ENCODE measurements at regions not wholly inside any gene's neighbourhood (a gene's known extent, or its start where the extent isn't known, plus 50 kb on each side); places are given as distances from the start of the nearest gene placed in this dataset.
"Not testable (repeated sequence)": the region's sequence is repeated elsewhere in the genome, so short reads cannot be mapped to it uniquely, and the experiment has no call there.

DNA sequence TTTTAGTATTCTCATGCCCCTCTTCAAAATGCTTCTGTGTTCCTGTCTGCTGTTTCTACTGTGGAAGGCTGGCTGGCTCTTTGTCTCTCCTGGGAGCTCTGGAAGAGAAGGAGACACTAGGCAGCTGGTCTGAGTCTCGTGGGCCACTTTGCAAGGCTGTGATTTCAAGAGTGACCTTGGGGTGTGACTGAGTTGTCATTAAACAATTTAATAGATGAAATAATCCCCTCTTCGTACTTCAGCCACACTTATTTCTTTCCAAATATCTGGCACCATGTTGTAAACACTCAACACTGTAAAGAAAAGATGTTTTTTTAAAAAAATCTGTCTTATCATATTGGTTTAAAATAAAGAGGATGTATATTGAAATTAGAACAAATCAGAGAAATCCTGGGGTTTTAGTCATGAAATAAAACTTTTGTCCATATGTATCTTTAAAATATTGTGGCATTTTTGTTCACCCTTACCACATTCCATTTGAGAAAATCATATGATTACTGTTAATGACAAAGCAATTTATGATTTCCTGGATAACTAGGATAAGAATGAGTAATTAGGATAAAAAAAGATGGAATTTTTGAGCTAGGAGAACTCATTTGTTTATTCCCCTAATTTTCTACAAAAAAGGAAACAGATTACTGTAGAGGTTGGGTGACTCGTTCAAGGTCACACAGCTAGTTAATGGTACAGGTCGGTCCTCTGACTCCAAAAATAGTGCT lies 200.8 kb downstream of the MAT2B start:
- DNase-seq: no peak

DNA sequence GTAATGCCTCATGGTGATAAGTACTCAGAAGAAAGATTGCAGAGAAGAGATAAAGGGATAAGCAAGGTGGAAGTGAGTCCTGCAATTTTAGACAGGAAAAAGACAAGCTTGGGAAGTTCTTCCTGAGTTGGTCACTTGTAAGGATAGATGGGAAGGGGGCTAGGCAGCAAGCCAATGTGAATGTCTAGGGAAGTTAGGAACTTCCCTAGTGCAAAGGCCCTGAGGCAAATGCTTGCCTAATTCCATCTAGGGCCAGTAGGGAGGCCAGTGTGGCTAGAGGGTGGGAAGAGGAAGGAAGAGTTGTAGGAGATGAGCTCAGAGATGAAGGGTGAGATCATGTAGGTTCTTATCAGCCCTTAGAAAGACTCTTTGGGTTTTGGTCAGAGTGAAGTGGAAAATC lies 206.6 kb downstream of the MAT2B start:
- no peak for DNase-seq

DNA sequence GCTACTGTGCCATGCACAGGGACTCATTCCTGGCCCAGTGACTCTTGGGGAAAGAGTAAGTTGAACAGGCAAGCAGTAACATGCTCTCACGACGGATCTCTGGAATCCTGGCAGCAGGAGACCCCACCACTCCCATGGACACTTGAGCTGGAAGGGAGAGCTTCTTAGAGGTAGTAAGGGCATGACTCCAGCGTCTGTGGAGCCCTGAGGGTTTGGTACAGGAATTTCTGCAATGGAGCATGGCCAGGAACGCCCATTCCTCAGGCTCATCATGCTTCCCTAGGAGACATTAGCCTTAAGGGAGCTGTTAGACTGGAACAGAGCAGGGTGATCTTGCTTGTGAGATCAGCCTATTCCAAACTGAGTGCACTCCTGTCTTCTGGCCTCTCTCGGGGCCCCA lies 212.9 kb downstream of the MAT2B start:
- no peak for DNase-seq

DNA sequence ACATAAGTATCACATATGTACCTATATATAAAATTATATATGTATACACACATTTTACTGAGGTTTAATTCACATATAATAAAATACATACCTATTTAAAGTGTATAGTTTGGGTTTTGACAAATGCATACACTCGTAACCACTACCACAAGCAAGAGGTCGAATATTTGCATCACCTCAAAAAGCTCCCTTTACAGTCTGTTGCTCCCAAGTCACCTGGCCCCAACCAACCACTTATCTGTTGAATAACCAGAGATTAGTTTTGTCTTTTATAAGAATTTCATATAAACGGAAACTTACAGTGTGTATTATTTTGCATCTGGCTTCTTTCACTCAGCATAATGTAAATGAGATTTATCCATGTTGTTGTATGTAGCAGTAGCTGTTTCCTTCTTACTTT lies 218.9 kb downstream of the MAT2B start:
- DNase-seq: no peak

DNA sequence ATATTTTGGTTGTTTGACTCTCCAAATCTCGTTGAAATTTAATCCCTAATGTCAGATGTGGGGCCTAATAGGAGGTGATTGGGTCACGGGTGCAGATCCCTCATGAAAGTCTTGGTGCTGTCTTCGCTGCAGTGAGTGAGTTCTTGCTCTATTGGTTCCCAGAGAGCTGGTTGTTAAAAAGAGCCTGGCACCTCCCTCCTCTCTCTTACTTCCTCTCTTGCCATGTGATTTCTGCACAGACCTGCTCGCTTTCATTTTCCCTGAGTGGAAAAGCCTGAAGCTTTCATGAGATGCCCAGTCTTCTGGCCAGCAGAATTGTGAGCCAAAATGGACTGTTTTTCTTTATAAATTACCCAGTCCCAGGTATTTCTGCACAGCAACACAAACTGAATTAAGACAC lies 221.6 kb downstream of the MAT2B start:
- DNase-seq: no peak

DNA sequence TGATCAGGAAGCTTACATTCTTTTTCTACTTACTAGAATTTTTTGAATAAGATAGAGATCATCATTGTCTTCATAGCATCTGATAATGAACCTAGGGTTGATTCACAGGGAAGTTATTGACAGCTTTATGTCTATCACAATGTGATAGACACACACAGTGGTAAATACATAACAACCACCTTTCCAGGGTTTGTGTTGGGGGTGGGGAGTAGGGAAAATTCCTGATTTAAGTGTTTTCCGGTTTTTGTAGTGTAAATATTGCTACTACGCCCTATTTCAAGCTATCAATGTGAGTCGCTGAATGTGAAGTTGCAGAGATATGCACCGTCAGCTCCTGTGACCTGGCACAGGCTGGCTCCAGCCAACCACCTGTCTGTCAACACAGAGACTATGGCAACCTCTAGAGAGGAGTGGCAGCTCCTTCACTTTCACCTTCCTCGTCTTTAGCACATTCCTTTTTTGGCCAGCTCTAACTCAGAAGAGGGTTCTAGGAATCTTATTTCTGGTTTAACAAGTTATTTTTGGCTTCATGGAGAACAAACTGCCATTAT lies 224.9 kb downstream of the MAT2B start:
- DNase-seq: no peak

DNA sequence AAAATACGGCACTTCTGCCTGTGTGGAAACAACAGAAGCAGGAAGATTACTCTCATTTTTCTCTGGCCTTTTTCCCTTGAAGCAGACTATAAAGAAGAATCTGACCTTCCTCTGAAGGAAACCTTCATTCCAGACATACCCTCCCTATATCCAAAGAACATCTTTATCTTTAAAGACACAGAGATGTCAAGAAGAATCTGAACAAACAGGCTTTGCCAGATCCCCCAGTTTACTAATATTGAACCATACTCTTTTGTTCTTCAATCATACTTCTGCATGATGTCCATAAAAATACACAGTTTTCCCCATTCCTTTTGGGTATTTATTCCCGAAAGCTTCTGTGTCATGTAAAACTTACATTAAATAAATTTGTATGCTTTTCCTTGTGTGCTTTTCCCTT lies 225.8 kb downstream of the MAT2B start:
- no peak for DNase-seq

DNA sequence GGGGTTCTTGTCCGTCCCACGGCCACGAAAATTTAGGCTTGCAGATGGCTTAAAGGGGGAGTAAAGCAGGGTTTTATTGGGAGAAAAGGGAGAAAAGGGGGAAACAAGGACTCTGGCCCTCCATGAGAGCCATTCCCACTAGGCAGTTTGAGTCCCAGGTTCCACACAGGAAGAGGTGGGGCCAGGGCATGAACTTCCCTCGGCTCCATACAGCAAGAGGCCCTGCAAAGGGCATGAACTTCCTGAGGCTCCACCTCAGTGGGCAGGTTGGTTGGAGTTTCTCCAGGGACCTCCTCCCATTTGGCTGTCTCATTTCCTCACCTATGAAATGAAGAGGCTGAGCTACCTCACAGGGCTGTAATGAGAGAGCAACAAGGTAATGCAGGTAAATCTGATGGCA lies 229.7 kb downstream of the MAT2B start:
- DNase-seq: no peak

DNA sequence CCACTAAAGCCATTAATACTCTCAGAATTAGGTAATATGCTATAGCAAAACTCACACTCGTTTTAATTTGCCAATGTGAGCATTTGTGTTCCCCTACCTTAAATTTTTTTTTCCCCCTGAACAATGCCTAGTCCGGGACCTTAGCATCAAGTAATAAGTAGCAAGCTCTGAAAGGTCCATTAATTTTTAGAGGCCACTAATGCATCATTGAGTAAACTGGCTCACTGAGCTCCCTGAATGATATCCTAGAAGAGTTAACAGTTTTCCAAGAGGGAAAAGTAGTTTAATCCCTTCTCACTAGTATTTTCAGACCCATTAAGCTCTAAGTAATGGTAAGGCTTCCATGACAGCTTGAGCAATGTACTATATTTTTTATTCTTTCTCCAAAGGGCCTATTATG lies 242.2 kb downstream of the MAT2B start:
- DNase-seq: no peak

DNA sequence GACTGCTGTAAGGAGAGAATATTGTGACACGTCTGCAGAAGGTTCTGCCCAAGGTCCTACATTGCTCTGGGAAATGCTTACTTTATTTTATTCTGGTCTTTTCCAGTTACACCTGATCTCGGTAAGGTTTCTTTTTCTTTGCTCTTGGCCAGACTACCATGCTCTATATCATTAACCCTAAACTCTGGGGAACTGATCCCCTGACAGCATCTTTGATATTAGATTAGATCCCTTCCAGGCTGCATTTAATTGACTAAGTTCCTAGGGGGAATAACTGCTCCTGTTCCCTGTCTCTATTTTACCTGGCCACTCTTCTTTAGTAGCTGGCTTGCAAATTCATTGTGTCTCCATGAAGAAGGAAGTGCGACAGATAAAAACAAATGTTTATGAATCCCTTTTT lies 243.5 kb downstream of the MAT2B start:
- DNase-seq: no peak

DNA sequence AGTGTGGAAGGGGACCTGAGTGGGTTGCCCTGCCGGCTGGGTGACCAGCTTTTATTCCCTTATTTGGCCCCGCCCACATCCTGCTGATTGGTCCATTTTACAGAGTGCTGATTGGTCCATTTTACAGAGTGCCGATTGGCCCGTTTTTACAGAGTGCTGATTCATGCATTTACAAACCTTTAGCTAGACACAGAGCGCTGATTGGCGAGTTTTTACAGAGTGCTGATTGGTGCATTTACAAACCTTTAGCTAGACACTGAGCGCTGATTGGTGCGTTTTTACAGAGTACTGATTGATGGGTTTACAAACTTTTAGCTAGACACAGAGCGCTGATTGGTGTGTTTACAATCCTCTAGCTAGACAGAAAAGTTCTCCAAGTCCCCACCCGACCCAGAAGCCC lies 245.0 kb downstream of the MAT2B start:
- DNase-seq: not testable (repeated sequence)

DNA sequence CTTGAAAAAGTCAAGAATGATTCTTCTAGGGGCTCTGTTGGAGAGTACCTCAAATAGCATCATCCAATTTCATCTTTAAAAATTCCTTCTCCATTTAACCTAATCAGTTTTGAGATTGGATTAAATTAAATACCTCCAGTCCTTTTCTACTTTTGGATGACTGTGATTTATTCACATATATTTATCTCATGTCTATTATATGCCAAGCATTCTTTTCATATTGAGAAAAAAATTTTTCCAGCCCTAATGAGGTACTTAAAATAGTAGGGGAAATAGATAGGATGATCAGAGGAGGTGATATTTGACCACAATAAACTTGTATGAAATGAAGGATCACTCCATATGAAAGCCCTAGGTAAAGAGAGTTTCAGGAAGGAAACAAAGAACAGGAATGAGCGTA lies 250.1 kb downstream of the MAT2B start:
- no peak for DNase-seq

DNA sequence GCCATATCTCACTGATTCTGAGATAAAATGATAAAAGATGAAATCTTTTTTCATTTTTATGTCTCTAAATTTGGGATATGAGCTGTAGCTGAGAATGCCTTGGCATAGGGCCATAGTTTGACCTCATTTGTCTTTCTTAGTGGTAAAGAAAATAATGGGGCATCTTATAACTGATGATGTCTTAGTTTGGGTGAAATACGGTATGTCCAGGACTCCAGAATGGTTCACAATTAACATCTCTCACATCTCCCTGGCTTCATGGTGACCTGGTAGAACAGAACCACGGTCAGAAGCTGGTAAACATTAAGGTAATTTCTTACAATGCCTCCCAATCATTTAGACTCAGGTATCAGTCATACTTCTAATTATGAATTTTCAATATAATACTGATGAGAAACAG lies 250.8 kb downstream of the MAT2B start:
- DNase-seq: no peak

DNA sequence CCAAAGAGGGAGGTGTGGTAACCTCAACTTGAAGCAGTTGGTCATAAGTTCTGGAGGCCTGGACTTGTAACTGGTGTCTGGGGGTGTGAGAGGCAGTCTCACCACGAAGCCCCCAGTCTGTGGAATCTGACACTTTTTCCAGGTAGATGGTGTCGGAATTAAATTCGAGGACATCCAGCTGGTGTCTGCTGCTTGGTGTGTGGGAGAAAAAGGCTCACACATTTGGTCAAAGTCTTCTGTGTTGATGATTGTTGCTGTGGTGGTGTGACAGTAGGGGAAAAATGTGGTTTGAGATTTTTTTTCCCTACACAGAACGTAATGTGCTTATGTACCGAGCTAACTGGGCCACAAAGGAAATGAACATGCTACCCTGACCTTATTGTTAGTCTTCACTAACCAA lies 251.9 kb downstream of the MAT2B start:
- DNase-seq: no peak

DNA sequence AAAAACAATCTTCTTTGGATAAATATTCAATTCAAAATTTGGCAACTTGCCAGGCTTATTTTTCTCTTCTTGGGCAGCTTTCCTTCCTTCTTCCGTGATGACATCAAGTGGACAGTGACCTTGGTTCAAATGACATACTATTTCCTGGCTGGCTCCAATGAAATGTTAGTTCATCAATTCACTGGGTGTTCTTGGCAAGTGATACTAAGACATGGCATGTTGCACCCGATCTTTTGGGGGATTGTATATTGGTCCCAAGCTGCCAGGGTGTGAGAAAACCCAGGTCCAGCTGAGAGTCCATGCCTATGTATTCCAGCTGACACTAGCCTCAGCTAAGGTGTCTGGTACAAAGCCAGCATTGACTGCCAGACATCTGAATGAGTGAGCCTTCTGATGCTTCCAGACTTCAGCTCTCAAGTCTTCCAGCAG lies 252.9 kb downstream of the MAT2B start:
- no peak for DNase-seq

DNA sequence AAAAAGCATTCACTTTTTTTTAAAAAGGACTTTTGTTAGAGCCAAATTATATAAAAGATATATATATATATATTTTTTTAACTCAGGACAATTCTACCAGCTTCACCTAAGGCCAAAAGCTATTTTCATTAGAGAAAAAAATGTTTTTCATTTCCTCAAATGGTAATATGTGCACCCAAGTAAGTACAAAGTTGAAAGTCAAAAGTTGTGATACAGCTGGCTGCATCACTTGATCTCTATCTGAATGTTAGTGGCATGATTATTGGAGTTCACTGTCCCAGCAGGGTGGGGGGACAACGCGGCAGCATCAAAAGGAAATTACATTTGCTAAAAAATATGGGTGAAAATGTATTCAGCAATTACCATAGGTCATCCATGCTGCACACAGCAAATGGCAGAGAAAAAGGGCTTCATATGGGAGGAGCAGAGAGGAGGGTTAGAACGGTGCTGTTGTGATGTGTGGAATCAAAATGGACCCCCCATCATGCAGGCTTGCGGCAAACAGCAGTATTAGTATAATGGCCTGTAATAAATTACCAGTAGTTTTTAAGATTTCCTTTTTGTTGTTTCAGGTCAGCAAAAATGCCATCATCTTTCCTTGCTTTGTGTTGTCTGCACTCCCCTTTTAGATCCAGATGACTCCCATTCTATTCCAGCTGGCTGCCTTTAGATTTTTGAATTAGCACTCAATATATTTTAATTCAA lies 253.7 kb downstream of the MAT2B start:
- no peak for DNase-seq

DNA sequence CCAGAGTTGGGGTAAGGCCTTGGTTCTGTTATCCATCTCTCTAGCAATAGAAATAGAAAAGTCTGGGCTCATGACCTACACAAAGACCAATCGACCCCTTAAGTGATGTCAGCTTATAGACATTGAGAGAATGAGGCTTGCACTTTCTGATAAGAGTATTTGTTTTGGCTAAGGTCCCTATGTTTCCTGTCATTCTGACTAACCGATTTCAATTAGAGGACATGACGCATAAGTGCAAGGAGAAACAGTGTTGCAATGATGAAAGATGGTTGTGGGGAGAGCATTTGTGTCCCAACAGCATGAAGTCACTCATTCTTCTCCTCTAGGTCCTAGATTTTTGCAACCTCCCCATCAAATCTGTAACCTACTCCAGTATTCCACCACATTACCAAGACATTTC lies 255.1 kb downstream of the MAT2B start:
- DNase-seq: no peak

DNA sequence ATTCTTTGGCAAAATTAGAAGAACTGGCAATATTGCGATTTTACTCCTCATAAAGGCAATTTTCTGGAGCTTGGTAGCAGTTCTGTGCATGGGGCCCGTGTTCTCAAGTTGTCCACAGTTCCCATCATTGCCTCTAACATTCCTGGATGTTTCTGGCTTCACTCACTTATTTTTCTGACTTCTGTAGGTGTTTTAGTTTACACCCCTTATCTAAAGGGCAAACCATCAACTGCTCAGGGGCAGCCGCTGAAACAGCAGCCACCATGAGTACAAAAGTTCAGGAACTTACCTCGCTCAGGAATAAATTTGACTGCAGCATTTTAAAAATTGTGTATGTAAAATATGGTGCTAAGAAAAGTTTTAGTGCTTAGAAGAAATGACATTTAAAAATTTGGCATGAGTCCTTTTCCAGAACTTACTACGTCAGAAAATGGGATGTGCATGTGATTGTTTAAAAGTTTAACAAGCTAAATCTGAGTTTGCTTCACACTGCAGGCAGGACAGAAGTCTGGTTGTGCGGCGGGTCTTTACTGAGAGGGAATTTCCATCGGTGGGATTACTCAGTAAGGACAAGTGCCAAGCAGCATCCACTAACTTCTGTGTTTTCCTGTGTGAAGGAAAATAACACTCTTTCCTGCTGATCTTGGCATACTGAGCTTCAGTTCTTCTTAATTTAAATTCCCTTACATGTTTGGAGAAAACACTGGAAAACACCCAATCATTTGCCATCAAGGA lies 261.7 kb downstream of the MAT2B start:
- DNase-seq: no peak

DNA sequence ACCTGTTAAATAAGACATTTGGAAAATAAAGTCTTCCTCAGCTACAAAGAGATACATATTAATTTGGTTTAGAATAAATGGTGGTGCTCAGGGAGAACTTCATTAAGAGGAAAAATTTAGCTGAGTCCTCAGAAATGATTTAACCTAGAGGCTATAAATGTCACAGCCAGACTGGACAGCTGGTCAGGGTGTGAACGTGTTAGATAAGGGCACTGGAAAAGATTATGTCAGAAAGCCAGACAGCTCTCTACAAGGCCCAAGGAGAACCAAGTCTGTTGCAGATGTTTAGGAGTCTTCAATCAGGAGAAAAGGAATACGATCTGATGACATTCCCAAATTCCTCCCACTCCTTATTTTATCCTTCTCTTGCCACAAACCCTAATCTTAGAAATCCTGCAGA lies 265.2 kb downstream of the MAT2B start:
- no peak for DNase-seq

DNA sequence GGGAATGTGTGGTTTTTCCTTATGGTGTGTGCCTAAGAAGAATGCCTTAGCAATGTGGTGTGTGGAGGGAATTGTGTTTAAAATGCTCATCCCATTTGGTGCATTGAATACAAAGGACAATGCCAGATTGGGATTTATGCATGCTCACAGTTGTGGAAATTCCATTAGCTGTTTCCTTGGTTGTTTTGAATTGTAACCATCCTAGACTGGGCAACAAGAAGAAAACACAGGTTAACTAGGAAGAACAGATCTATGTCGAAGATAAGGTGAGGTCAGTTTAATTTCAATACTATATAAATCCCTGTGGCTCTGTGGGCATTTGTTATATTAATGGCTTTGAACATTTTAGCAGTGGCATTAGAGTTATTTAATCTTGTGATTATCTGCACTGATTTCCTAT lies 266.8 kb downstream of the MAT2B start:
- DNase-seq: no peak

DNA sequence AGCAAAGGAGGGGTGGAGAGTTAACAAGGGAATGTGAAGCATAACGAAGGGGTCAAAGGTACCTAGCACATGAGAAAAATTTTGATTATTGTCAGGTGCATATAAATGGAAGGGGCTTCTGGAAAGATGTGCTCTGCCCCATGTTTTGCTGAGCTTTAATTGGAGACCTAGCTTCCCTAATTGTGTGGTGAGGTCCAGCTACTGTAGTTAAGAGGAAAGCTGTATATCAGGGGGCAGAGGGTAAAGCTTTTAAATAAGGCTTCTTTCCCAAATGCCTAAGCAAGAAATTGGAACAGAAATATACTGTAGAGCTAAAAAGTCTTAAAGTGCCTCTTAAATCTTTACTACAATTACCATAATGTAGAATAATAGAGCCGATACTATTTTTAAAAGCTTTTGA lies 267.2 kb downstream of the MAT2B start:
- DNase-seq: no peak

DNA sequence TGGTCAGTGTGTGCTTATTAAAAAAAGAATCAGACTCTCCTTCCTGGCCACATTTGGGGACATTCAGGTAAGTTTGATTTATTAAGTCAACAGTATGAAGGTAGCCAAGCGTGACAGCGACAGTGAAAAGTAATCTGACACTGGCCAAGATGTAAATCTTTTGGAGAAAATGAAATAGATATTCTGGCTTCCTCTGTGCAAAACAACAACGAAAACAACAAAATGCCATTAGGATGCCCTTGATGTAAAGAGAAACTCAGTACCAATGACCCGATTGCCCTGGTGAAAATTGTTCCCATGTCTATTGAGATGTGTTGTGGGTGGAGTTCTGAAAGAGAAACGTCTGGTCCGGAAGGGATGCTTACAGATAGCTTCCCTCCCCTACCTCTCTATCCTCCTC lies 267.8 kb downstream of the MAT2B start:
- no peak for DNase-seq

DNA sequence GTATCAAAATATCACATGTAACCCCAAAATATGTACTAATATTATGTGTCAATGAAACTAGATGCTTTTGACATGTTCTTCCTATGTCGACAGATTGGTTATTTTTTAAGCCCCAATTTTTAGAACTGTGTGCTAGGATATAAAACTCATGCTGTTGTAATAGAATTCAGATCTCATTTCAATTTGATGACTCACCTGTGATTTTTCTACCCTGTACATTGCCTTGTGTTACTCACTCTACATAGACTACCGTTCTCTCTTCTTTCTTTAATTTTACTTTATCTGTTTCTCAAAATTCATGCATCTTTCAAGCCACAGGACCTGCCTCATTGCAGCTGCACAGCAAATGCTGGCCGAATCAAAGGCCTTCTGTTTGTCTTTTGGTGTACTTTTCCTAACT lies 284.5 kb downstream of the MAT2B start:
- DNase-seq: no peak

DNA sequence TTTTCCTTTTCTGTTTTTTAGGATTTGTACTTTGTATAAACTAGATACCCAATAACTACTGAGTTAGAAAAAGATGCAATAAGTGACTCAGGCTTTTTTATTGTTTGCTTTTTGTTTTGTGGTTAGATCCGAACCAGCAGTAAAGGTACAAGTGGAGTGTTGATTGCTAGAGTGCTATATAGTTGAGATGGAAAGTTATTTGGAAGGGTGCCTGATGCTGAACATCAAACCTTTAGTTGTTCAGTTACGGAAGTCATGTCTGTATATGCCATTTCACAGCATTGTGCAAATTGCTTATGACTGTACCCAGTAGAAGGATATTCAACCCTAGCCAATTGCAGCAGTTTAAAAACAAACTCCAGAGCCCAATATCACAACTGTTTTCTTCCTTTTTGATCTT lies 285.1 kb downstream of the MAT2B start:
- DNase-seq: no peak

Measured in stimulated activated CD4-positive, alpha-beta T cell treated with anti-CD3 and anti-CD28 coated beads, Interleukin-2, amount 100 ng/mL, for 48 hours (primary cell).